ENCODE measurements at regions not wholly inside any gene's neighbourhood (a gene's known extent, or its start where the extent isn't known, plus 50 kb on each side); places are given as distances from the start of the nearest gene placed in this dataset.
"Not testable (repeated sequence)": the region's sequence is repeated elsewhere in the genome, so short reads cannot be mapped to it uniquely, and the experiment has no call there.

DNA sequence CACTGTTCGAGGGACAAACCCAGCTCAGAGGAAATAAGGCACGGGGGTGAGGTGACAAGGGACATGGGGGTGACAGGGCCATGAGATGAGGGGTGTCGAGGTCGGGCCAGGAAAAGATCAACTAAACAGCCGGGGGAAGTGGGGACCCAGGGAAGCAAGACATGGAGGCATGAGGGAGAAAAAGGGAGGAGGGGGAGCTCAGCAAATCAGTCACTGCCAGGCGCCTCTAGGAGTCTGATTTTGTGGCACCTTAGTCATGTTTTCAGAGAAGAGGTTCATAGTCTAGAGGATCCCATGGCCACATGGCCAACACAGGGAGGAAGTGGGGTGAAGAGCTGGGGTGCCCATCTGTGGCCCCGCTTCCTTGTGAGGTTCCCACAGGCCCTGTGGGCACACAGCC is 814.5 kb downstream of the KCNJ18 start:
- DNase-seq = no peak

DNA sequence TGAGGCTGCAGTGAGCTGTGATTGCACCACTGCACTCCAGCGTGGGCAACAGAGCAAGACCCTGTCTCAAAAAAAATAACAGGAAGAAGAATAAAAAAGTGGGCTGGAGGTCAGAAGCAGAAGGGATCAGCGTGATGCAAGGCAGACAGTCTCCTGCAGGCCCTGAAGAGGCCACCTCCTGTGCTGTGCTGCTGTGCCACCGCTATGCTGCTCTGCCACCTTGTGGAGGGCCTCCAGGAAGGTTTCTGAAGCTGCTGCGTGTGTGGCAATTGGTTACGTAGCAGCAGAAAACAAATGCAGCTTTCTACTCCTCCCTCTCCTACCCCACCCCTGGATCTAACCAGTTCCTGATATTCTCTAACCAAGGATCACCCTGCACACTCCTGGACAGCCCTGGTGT is 815.5 kb downstream of the KCNJ18 start:
- peak; percentile 47 for DNase-seq

- no peak for DNase-seq
Measured at GRCh38 chr17:22510504-22510903, 818.2 kb downstream of the KCNJ18 start.

DNA sequence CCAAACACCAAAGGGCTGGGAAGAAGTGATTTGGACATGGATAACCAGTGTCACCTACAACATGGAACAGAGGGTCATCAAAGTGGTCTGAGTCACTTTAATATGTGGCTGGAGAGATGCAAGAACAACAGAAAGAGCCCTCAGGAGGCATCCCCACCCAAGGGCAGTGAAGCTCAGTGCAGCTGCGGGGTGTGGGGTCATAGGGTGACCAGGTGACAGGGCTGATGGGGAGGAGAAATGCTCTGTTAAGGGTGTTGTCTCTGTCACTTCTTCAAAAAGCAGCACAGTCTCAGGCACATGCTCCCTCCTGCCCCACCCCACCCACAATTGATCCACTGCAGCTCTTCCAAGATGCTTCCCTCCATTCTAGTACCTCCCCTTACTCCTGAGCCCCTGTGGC is 819.1 kb downstream of the KCNJ18 start:
- no peak for DNase-seq

DNA sequence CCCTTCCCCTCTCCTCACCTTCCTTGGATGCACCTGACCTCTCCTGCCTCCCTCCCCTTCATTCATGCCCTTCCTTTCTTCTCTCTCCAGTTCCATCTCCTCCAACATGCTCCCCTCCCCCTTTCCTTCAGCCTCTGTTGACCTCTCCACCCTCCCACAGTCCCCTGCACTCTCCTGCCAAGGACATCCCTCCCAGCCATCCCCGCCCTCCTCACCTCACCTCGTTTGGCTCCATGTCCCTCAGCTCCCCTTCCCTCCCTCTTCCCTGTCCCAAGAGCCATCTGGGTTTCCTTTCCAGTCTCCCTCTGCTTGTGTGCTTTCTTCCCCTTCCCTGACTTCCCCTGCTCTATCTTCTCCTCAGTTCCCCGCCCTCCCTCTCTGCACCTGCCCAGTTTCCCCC is 819.7 kb downstream of the KCNJ18 start:
- DNase-seq = no peak

GRCh38 chr17:22512506-22512905 is 820.2 kb downstream of the KCNJ18 start:
- no peak for DNase-seq

DNA sequence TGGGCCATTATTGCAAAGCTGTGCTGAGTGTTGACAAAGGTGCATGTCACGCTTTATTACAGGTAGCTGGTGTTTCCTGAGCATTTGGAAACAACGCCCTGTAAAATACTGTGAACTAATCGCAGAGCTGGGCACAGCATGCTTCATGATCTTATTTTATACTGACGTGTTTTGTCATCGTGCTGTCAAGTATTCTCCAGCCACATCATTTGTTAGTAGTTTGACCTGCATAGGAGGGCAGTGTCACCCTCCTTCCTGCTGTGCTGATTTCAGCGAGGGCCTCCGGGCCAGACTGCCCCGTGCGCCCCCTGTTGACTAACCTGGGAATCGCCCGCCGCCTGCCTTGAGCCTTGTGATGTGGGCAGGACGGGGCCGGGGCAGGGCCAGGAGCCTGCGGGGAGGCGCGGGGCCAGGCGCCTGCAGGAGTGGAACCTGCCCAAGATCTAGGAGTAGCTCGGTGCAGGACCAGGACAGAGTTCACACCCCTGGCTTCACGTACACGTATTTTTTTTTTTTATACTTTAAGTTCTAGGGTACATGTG is 820.7 kb downstream of the KCNJ18 start:
- peak; percentile 48 for DNase-seq

- no peak for DNase-seq
Measured at GRCh38 chr17:22514315-22514714, 822.0 kb downstream of the KCNJ18 start.

DNA sequence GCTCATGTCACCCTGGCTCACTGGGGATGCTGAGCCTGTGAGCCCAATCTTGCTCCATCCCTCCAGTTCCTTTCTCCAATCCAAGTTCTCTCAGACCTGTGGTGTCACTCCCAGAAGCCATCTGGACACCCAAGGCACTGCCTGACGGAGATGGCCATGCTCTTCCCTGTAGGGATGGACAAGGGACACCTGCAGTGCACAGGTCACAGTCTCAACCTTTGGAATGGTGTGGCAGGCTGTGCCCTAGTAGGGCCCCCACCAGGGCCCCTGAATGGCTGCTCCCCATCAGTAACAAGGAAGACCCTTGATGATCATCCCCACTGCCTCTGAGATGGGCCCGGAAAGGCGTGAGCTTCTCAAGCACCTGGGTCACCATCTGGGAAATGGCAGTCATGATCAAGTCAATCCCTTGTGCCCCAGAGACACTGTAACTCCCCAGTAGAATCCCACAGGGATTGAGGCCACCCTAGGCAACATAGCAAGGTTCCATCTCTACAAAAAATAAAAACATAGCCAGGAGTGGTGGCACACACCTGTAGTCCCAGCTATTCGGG is 822.5 kb downstream of the KCNJ18 start:
- DNase-seq = no peak

- DNase-seq = no peak
Measured at GRCh38 chr17:22515599-22515998, 823.3 kb downstream of the KCNJ18 start.

GRCh38 chr17:22516861-22517636 is 824.7 kb downstream of the KCNJ18 start:
- DNase-seq = no peak

- peak; percentile 31 for DNase-seq
Measured at GRCh38 chr17:22517716-22518115, 825.4 kb downstream of the KCNJ18 start.

DNA sequence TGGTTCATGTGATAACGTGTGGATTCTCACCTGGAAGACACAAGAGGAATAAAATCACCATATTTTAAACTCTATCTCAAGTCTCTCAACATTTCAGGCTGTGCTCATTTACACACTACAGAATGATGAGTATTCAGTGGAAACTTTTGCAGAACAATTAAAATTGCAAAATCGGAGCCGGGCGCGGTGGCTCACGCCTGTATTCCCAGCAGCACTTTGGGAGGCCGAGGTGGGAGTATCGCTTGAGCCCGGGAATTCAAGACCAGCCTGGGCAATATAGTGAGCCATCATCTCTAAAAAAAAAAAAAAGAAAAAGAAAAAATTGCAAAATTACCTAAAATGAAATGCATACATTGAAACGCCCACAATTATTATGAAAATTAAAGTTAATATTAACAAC is 825.9 kb downstream of the KCNJ18 start:
- no peak for DNase-seq

GRCh38 chr17:22548873-22549272 is 856.5 kb downstream of the KCNJ18 start:
- DNase-seq = not testable (repeated sequence)

DNA sequence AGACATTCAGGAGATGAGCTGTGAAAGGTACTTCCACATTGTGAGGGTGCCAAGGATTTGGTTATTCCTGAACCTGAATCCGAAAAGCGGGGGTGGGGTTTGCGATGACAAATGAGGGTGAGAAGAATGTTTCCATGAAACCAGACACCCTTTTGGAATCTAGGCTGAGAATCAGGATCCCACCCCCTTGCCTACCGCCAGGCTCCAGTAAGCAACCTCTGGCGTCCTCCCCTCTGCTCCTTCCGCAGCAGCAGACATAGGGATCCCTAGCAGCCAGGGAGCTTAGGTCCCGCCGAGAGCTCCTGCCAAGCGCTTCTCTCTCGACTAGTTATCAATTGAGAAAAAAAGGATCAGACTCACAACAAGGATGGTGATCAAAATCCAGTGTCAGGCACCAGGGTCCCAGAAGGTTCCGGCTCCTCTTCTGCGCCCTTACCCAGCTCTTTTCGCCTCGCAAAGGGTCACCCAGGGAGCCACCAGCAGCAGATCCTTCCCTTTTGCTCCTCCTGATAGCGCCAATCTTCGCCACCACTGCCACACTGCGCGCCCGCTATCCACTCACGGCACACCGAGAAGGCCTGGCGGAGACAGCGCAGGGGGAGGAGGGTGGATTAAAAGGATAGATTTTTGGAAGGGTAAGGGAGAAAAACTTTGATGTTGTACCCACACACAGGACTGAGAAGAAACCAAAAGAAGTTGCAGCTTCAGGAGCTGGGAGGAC is 859.5 kb downstream of the KCNJ18 start:
- not testable (repeated sequence) for DNase-seq

DNA sequence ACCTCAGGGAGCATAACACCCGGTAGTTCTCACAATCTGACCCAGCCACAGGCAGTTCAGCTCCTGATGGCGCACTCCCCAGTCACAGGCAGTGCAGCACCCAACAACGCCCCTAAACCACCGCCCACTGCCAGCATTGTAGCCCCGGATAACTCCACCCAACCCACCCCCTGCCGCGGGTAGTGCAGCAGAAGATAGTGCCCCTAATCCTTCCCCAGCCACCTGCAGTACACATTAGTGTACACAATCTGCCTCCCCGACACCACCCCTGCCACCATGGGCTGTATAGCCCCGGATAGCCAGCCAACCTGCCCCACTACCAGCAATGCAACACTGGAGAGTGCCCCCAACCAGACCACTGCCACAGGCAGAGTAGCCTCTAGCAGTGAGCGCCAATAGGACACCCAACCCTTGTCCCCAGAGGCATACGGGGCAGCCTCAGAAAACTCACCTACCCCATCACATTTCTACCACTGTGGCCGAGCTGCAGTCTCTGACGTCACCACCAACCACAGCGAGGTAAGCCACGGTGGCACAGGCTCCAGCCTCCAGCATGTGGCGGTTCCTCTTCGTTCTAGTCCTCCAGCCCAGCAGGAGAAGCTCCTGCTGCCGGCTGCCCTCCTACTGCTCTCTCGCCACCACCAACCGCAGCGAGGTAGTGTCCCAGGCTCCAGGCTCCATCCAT is 877.3 kb downstream of the KCNJ18 start:
- DNase-seq = no peak

DNA sequence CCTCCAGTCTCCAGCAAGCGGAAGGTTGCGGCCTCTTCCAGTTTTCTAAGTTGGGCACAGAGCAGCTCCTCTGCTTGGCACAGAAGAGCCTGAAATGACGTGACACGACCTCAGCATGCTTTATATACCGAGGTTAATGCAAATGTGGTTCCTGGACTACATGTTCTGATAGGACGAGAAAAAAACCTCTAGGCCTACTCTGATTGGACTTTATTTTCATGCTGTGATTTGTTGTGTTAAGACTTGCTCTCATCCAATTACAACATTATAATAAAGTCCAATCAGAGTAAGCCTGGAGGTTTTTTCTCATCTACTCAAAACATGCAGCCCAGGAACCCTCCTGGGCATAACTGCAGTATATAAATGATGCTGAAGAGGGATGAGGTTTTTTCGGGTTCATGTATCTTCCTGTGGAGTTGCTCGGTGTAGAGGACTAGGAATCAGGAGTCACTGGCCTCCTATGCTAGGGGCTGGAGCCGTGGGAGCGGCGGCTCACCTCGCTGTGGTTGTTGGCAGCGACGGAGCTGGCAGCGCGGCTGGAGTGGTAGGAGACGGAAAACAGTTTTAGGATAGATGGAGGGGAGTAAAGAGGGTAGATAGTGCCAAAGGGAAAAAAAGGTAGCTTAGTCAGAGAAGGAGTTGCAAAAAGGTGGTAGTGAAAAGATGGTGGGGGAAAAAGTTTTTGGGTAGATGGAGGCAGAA is 878.0 kb downstream of the KCNJ18 start:
- DNase-seq = no peak

- no peak for DNase-seq
Measured at GRCh38 chr17:22599322-22599721, 907.0 kb downstream of the KCNJ18 start.

DNA sequence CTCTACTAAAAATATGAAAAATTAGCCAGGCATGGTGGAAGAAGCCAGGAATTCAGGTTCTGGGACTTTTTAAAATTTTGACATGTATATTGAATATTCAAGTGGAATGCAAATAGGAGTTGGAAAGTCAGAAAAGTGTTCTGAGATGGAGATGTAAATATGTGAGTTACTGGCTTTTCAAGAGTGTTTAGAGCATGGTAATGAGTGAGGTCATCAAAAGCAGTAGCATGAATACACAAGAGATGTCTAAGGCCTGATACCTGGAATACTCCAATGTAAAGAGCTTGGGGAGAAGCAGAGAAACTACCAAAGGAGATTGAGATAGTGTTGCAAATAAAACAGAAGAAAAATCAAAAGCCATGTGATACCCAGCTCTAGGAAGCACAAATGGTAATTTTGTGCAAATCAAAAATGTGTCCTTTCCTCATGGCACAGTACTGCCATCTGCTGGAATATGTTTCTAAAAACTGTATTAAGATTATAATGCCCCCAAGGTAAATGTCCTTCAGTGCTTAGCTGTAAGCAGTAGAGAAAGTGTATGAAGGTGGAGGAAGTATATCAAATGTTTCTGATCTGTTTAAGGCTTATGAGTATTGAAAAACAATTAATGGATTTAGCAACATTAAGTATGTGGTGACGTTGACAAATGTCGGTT is 908.4 kb downstream of the KCNJ18 start:
- DNase-seq = peak; percentile 43
